Cardiac septum (tissue), 1 donor: ENCODE measurements at regions not wholly inside any gene's neighbourhood (a gene's known extent, or its start where the extent isn't known, plus 50 kb on each side); places are given as distances from the start of the nearest gene placed in this dataset. TPM values are rescaled to one million over a fixed set of nuclear protein-coding genes. Genes with fewer than 3 reads are reported as not detected.

Experiments
- DNase-seq: peaks from one replicate; pipeline ENCODE4 v3.0.0-alpha.2; 2020; ENCODE audit warnings: low spot score
- intact Hi-C: fragments of 100-400 bp; cut with DNase I; formaldehyde crosslinking; loops from one replicate; pipeline ENCODE4 v1.14.0; 2022
- microRNA-seq: library from miRNA; unstranded; fragments of <30 nt; microRNA quantifications from one replicate; pipeline ENCODE4 v1.2.0, GENCODE V29; 2020
- donor health status: DM: no; HTN: no; CAD: no.

DNA sequence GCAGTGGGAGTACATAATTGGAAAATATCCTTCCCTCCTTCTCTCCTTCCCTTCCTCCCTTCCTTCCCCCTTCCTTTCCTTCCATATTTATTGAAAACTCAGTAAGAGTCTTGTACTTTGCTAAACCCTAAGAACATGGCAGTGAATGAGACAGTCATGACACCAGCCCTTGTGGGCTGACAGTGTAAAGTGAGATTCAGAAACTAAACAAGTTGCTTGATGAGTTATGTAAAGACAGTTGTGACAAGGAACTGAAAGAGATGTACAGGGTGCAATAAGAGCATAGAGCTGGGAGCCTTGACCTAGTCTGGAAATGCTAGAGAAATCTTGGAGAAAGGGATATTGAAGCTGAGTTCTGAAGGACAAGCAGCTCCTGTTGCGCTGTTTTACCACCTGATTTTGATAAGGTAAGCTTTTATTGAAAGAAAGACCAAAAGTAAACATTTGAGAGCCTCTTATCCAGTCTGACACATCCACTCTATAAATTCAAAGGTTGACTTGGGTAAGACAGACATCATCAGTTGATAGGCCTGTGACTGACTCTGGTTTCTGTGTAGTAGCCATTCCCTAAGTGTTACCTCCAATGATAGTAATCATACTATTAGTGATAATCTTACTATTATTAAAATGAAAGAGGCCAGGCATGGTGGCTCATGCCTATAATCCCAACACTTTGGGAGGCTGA is 66.5 kb upstream of the SKOR2 start:
- intact Hi-C loops, result no loop called here
- DNase-seq, result no peak

DNA sequence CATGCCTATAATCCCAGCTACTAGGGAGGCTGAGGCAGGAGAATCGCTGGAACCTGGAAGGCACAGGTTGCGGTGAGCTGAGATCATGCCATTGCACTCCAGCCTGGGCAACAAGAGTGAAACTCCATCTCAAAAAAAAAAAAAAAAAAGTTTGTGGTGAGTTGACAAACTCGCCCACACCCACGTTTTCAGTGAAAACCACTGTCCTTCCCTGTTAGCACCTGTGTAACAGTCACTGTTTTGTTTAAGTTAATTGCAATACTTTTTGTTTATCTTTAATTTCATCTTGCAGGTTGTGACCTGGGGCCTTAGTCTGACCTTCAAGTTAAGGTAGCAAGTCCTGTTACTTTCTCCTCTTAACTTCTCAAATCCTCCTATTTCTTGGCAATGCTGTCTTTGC is 65.5 kb upstream of the SKOR2 start:
- intact Hi-C loops, result no loop called here
- DNase-seq, result no peak

DNA sequence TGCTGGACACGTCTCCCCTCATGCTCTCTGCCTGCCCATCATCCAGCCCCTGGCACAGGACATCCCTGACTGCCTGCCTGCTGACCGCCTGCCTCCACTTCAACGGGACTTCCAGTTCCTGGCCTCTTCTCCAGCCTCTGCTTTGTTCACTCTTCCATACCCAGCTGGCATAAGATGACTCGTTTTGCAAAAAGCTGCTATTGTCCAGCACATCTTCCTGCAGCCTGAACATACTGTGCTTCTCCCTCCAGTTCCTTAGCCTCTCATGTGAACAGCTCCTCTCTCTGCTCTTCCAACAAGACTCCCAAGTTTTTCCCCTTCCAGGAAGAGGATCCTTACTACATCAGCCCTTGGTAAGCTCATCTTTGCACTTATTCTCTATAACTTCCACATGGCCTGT is 62.4 kb upstream of the SKOR2 start:
- DNase-seq, result no peak
- intact Hi-C loops, result no loop called here

- intact Hi-C loops, result no loop called here
Measured at GRCh38 chr18:47311585-47311984, 60.1 kb upstream of the SKOR2 start.

More at GRCh38 chr18:47311585-47311984, 60.1 kb upstream of the SKOR2 start:
- no peak for DNase-seq

Small RNA genes lying in the stretch of these regions (microRNA-seq; reads per million reads assigned to microRNA genes)
- gene MIR4527, result not detected
